Neural cell (in vitro differentiated cells): ENCODE measurements at regions not wholly inside any gene's neighbourhood (a gene's known extent, or its start where the extent isn't known, plus 50 kb on each side); places are given as distances from the start of the nearest gene placed in this dataset.

Experiments
- H2AFZ ChIP-seq: fragments of 200-600, 300-800 bp; sonication (generic), shearing (Covaris generic); 2 replicates; pipeline ENCODE4 v1.6.0; 2014; ENCODE audit warnings: low read depth, mild to moderate bottlenecking, antibody characterized with exemption, low read length, moderate library complexity
- H3F3A ChIP-seq: fragments of 200-600 bp; shearing (Covaris generic); 2 replicates; pipeline ENCODE4 v1.6.1; 2016; ENCODE audit warnings: mild to moderate bottlenecking, moderate library complexity, mixed read lengths, antibody characterized with exemption, low read length; ENCODE audit not compliant: insufficient read depth, poor library complexity, severe bottlenecking
- H3K27ac ChIP-seq: fragments of 200-600, 300-800 bp; sonication (generic), shearing (Covaris generic); 2 replicates; pipeline ENCODE4 v1.5.1; 2014; ENCODE audit warnings: mild to moderate bottlenecking, low read length, moderate library complexity
- H3K27me3 ChIP-seq: fragments of 300-800, 200-600 bp; sonication (generic), shearing (Covaris generic); 2 replicates; pipeline ENCODE4 v1.6.0; 2014; ENCODE audit warnings: mild to moderate bottlenecking, low read depth, low read length, moderate library complexity; ENCODE audit not compliant: insufficient read depth
- H3K36me3 ChIP-seq: fragments of 300-800, 200-600 bp; sonication (generic), shearing (Covaris generic); 2 replicates; pipeline ENCODE4 v1.5.1; 2014; ENCODE audit warnings: mild to moderate bottlenecking, antibody characterized with exemption, low read length, moderate library complexity; ENCODE audit not compliant: insufficient read depth
- H3K4me2 ChIP-seq: fragments of 300-800, 200-600 bp; sonication (generic), shearing (Covaris generic); 2 replicates; pipeline ENCODE4 v1.6.0; 2014; ENCODE audit warnings: mild to moderate bottlenecking, low read length
- H3K4me3 ChIP-seq: fragments of 300-800, 200-600 bp; sonication (generic), shearing (Covaris generic); 2 replicates; pipeline ENCODE4 v1.5.1; 2014; ENCODE audit warnings: mild to moderate bottlenecking, low read length, moderate library complexity
- H3K79me2 ChIP-seq: fragments of 200-600 bp; shearing (Covaris generic); replicated peaks from 2 replicates; pipeline ENCODE4 v1.6.0; 2014; ENCODE audit warnings: mild to moderate bottlenecking, low read length, moderate library complexity; ENCODE audit not compliant: insufficient read depth
- H3K9ac ChIP-seq: fragments of 300-800, 200-600 bp; sonication (generic), shearing (Covaris generic); 2 replicates; pipeline ENCODE4 v1.6.1; 2016; ENCODE audit warnings: mild to moderate bottlenecking, low read length, mixed read lengths
- H3K9me2 ChIP-seq: fragments of 200-600 bp; shearing (Covaris generic); 2 replicates; pipeline ENCODE4 v1.6.1; 2016; ENCODE audit warnings: mild to moderate bottlenecking, low read length, mixed read lengths; ENCODE audit not compliant: insufficient read depth
- H3K9me3 ChIP-seq: fragments of 200-600, 300-800 bp; sonication (generic), shearing (Covaris generic); 2 replicates; pipeline ENCODE4 v1.6.1; 2016; ENCODE audit warnings: mild to moderate bottlenecking, mixed run types, low read length, moderate library complexity, mixed read lengths
- H4K20me1 ChIP-seq: fragments of 200-600 bp; shearing (Covaris generic); 2 replicates; pipeline ENCODE4 v1.6.1; 2016; ENCODE audit warnings: mild to moderate bottlenecking, mixed run types; ENCODE audit not compliant: insufficient read depth
- CTCF ChIP-seq: fragments of 450-650 bp; IDR thresholded peaks from 2 replicates; pipeline ENCODE4 v1.5.1; 2014; ENCODE audit warnings: antibody characterized with exemption, mild to moderate bottlenecking, moderate library complexity; ENCODE audit not compliant: poor library complexity, severe bottlenecking
- EP300 ChIP-seq: fragments of 450-650 bp; conservative IDR thresholded peaks from 2 replicates; pipeline ENCODE4 v1.6.1; 2014; ENCODE audit warnings: antibody characterized with exemption, mild to moderate bottlenecking, moderate library complexity; ENCODE audit not compliant: poor library complexity, severe bottlenecking
- EZH2 ChIP-seq: fragments of 200-600, 300-800 bp; shearing (Covaris generic), sonication (generic); IDR thresholded peaks from 2 replicates; pipeline ENCODE4 v1.6.1; 2014; ENCODE audit warnings: antibody characterized with exemption, low read length, borderline replicate concordance, mild to moderate bottlenecking; ENCODE audit not compliant: insufficient read depth, poor library complexity, severe bottlenecking
- MXI1 ChIP-seq: fragments of 450-650 bp; conservative IDR thresholded peaks from 2 replicates; pipeline ENCODE4 v1.6.1; 2014; ENCODE audit warnings: antibody characterized with exemption, mild to moderate bottlenecking; ENCODE audit not compliant: poor library complexity, severe bottlenecking
- POLR2AphosphoS5 ChIP-seq: IDR thresholded peaks from 2 replicates; pipeline ENCODE4 v1.6.1; 2012
- RAD21 ChIP-seq: fragments of 450-650 bp; conservative IDR thresholded peaks from 2 replicates; pipeline ENCODE4 v1.6.1; 2014; ENCODE audit warnings: antibody characterized with exemption, mild to moderate bottlenecking, moderate library complexity
- REST ChIP-seq: IDR thresholded peaks from 2 replicates; pipeline ENCODE4 v1.6.1; 2012; ENCODE audit warnings: borderline replicate concordance
- SMC3 ChIP-seq: fragments of 450-650 bp; conservative IDR thresholded peaks from 2 replicates; pipeline ENCODE4 v1.6.1; 2014; ENCODE audit warnings: antibody characterized with exemption, mild to moderate bottlenecking, moderate library complexity; ENCODE audit not compliant: poor library complexity
- TAF1 ChIP-seq: IDR thresholded peaks from 2 replicates; pipeline ENCODE4 v1.6.1; 2012; ENCODE audit warnings: low read depth

GRCh38 chr12:124371366-124371765 lies 76.5 kb downstream of the RFLNA start:
- no peaks in the 10 kb centered on the region for H4K20me1 ChIP-seq

GRCh38 chr12:124370851-124371250 lies 76.0 kb downstream of the RFLNA start:
- Histone ChIP-seq H3K27ac (no peak overlapping the region), H3K4me3 (no peak overlapping the region), H3K9me3 (no peaks in the 10 kb centered on the region), H3K79me2 (no peaks in the 10 kb centered on the region), H4K20me1 (no peaks in the 10 kb centered on the region), H3K36me3 (no peaks in the 10 kb centered on the region), H3K9ac (no peak overlapping the region), H3K4me2 (no peak overlapping the region), H3K27me3 (no peaks in the 10 kb centered on the region), H2AFZ (no peak overlapping the region), H3K9me2 (no peaks in the 10 kb centered on the region), H3F3A (no peaks in the 10 kb centered on the region)
- TF ChIP-seq EZH2, result no peak
- TF ChIP-seq MXI1, result no peak
- TF ChIP-seq TAF1, result no peak
- TF ChIP-seq EP300, result no peak
- no peak for TF ChIP-seq SMC3
- TF ChIP-seq RAD21, result no peak
- no peak for TF ChIP-seq POLR2AphosphoS5
- TF ChIP-seq REST, result no peak
- TF ChIP-seq CTCF, result no peak

More at GRCh38 chr12:124371366-124371765, 76.5 kb downstream of the RFLNA start:
- Histone ChIP-seq H3K27ac (no peak overlapping the region), H2AFZ (no peak overlapping the region), H3K4me2 (no peak overlapping the region), H3K4me3 (no peak overlapping the region), H3F3A (no peaks in the 10 kb centered on the region), H3K9me2 (no peaks in the 10 kb centered on the region), H3K9ac (no peak overlapping the region), H3K36me3 (no peaks in the 10 kb centered on the region), H3K9me3 (no peaks in the 10 kb centered on the region), H3K27me3 (no peaks in the 10 kb centered on the region), H3K79me2 (no peaks in the 10 kb centered on the region)
- TF ChIP-seq REST (no peak), MXI1 (no peak), SMC3 (no peak), POLR2AphosphoS5 (no peak), RAD21 (no peak)
